Cardiac muscle cell (in vitro differentiated cells and primary cell): ENCODE measurements at regions not wholly inside any gene's neighbourhood (a gene's known extent, or its start where the extent isn't known, plus 50 kb on each side); places are given as distances from the start of the nearest gene placed in this dataset.

Experiments used
- DNase-seq, 2 donors: peaks; one replicate each; pipeline versions ENCODE4 v3.0.0 to v3.0.0-alpha.2; 2010 to 2017; ENCODE audit warnings: low read depth in 1 of 2, low spot score in 1 of 2
- H3K27ac ChIP-seq: fragments of 200-600 bp; sonication (generic); 2 replicates; pipeline ENCODE4 v1.5.1; 2016
- H3K27me3 ChIP-seq: fragments of 200-600 bp; sonication (generic); 2 replicates; pipeline ENCODE4 v1.6.0; 2016; ENCODE audit warnings: control low read depth
- H3K36me3 ChIP-seq: fragments of 200-600 bp; sonication (generic); 2 replicates; pipeline ENCODE4 v1.5.1; 2016; ENCODE audit warnings: control low read depth
- H3K4me1 ChIP-seq: fragments of 200-600 bp; sonication (generic); 2 replicates; pipeline ENCODE4 v1.8.1; 2017; ENCODE audit warnings: low read depth, mild to moderate bottlenecking, mixed run types
- H3K4me3 ChIP-seq: fragments of 200-600 bp; sonication (generic); 2 replicates; pipeline ENCODE4 v1.5.1; 2016; ENCODE audit warnings: mild to moderate bottlenecking
- H3K9me3 ChIP-seq: fragments of 200-600 bp; sonication (generic); 2 replicates; pipeline ENCODE4 v1.5.1; 2017; ENCODE audit warnings: low read depth, mild to moderate bottlenecking, control low read depth
- CTCF ChIP-seq: IDR thresholded peaks from 2 replicates; pipeline ENCODE4 v1.5.1; 2012; ENCODE audit warnings: low read depth, mild to moderate bottlenecking, low read length

GRCh38 chr7:156579566-156579965 lies 61.0 kb upstream of the RNF32 start:
- no peak for DNase-seq
- Histone ChIP-seq H3K4me3 (no peak overlapping the region), H3K36me3 (no peaks in the 10 kb centered on the region), H3K4me1 (no peaks in the 10 kb centered on the region), H3K9me3 (no peaks in the 10 kb centered on the region), H3K27ac (no peak overlapping the region), H3K27me3 (no peaks in the 10 kb centered on the region)
- no peak for TF ChIP-seq CTCF

- Histone ChIP-seq H3K9me3 (no peaks in the 10 kb centered on the region), H3K27me3 (no peaks in the 10 kb centered on the region), H3K36me3 (no peaks in the 10 kb centered on the region), H3K4me3 (no peak overlapping the region), H3K27ac (no peak overlapping the region), H3K4me1 (no peaks in the 10 kb centered on the region)
- no peak for TF ChIP-seq CTCF
- DNase-seq = no peak
Measured at GRCh38 chr7:156578978-156579430, 61.6 kb upstream of the RNF32 start.

- Histone ChIP-seq H3K36me3 (no peaks in the 10 kb centered on the region), H3K27me3 (no peaks in the 10 kb centered on the region), H3K4me3 (no peak overlapping the region), H3K27ac (no peak overlapping the region), H3K4me1 (no peaks in the 10 kb centered on the region), H3K9me3 (no peaks in the 10 kb centered on the region)
- TF ChIP-seq CTCF = no peak
- no peak for DNase-seq
Measured at GRCh38 chr7:156578578-156578940, 62.0 kb upstream of the RNF32 start.

GRCh38 chr7:156577645-156578577 lies 62.7 kb upstream of the RNF32 start:
- no peak for TF ChIP-seq CTCF
- Histone ChIP-seq H3K36me3 (no peaks in the 10 kb centered on the region), H3K27me3 (no peaks in the 10 kb centered on the region), H3K27ac (no peak overlapping the region), H3K9me3 (no peaks in the 10 kb centered on the region), H3K4me1 (no peaks in the 10 kb centered on the region), H3K4me3 (no peak overlapping the region)
- no peak for DNase-seq

GRCh38 chr7:156576216-156577058 lies 64.1 kb upstream of the RNF32 start:
- Histone ChIP-seq H3K4me1 (no peaks in the 10 kb centered on the region), H3K27me3 (no peaks in the 10 kb centered on the region), H3K4me3 (no peak overlapping the region), H3K27ac (no peak overlapping the region), H3K9me3 (no peaks in the 10 kb centered on the region), H3K36me3 (no peaks in the 10 kb centered on the region)
- no peak for DNase-seq
- TF ChIP-seq CTCF = no peak
